H1 (cell line): ENCODE measurements at regions not wholly inside any gene's neighbourhood (a gene's known extent, or its start where the extent isn't known, plus 50 kb on each side); places are given as distances from the start of the nearest gene placed in this dataset.

Experiments used
- CTCF ChIA-PET: fragments of 300-600 bp; sonication (Branson Sonifier 250); formaldehyde crosslinking; loops from one replicate; lab custom pipeline; 2021; ENCODE audit not compliant: partially characterized antibody; lab: Charles Lee
- POLR2A ChIA-PET: fragments of 300-600 bp; sonication (Branson Sonifier 250); formaldehyde crosslinking; loops from one replicate; lab custom pipeline; 2021; ENCODE audit warnings: inconsistent platforms; ENCODE audit not compliant: partially characterized antibody; lab: Charles Lee
- DNase-seq, 2 experiments: peaks; one replicate each; pipeline versions ENCODE4 v3.0.0 to v3.0.0-alpha.2; 2010 to 2022; ENCODE audit warnings: low spot score in 2 of 2, low read depth in 1 of 2, mixed read lengths in 1 of 2
- FAIRE-seq: peaks from 2 replicates; lab custom pipeline; 2011; peaks lifted over from hg19 to GRCh38; lab: Jason Lieb, UNC
- H2AFZ ChIP-seq: 2 replicates; pipeline ENCODE4 v1.8.1; 2012; ENCODE audit warnings: low read length, inconsistent platforms
- H2AK5ac ChIP-seq: 2 replicates; pipeline ENCODE4 v1.6.1; 2013; ENCODE audit warnings: low read depth, low read length
- H2BK120ac ChIP-seq: replicated peaks from 2 replicates; pipeline ENCODE3; 2013; ENCODE audit warnings: low read depth, low read length, inconsistent platforms
- H2BK12ac ChIP-seq: 2 replicates; pipeline ENCODE4 v1.6.1; 2013; ENCODE audit warnings: low read depth, low read length
- H2BK15ac ChIP-seq: 2 replicates; pipeline ENCODE4 v1.6.1; 2013; ENCODE audit warnings: low read length
- H2BK20ac ChIP-seq: 2 replicates; pipeline ENCODE4 v1.6.1; 2013; ENCODE audit warnings: low read length
- H2BK5ac ChIP-seq: 2 replicates; pipeline ENCODE4 v1.6.1; 2013; ENCODE audit warnings: low read depth, low read length
- H3K14ac ChIP-seq: 2 replicates; pipeline ENCODE4 v1.6.1; 2013; ENCODE audit warnings: inconsistent platforms; ENCODE audit not compliant: insufficient read length
- H3K18ac ChIP-seq: 2 replicates; pipeline ENCODE4 v1.6.1; 2013; ENCODE audit warnings: low read length; ENCODE audit errors: extremely low read depth
- H3K23ac ChIP-seq: 2 replicates; pipeline ENCODE4 v1.6.1; 2013; ENCODE audit warnings: inconsistent platforms; ENCODE audit not compliant: insufficient read length
- H3K23me2 ChIP-seq: 2 replicates; pipeline ENCODE4 v1.6.1; 2013; ENCODE audit warnings: low read depth, low read length
- H3K27ac ChIP-seq: 2 replicates; pipeline ENCODE4 v1.6.1; 2011; ENCODE audit warnings: low read depth, low read length, inconsistent platforms
- H3K27me3 ChIP-seq, 4 experiments: replicated peaks in 1 of 4; 1 replicate in 1 of 4; 2 replicates in 3 of 4; pipeline versions ENCODE4 v1.6.1 to v1.8.1; 2011 to 2013; ENCODE audit warnings: low read length in 3 of 4, mild to moderate bottlenecking in 3 of 4, inconsistent platforms in 2 of 4, mixed read lengths in 2 of 4, moderate library complexity in 1 of 4; ENCODE audit not compliant: control insufficient read depth in 3 of 4, insufficient read depth in 3 of 4; ENCODE audit errors: extremely low read depth in 1 of 4
- H3K36me3 ChIP-seq, 4 experiments: 2 replicates each; pipeline versions ENCODE4 v1.6.1 to v1.8.1; 2011 to 2013; ENCODE audit warnings: mild to moderate bottlenecking in 4 of 4, low read length in 3 of 4, moderate library complexity in 2 of 4, control low read depth in 1 of 4, inconsistent platforms in 1 of 4; ENCODE audit not compliant: insufficient read depth in 4 of 4, control insufficient read depth in 2 of 4
- H3K4ac ChIP-seq: replicated peaks from 2 replicates; pipeline ENCODE3; 2013; ENCODE audit warnings: low read length, low read depth, mixed read lengths, inconsistent platforms; ENCODE audit not compliant: insufficient read length
- H3K4me1 ChIP-seq, 4 experiments: replicated peaks in 1 of 4; 1 replicate in 1 of 4; 2 replicates in 3 of 4; pipeline versions ENCODE4 v1.6.1 to v1.8.1; 2011 to 2013; ENCODE audit warnings: low read length in 3 of 4, inconsistent platforms in 2 of 4, mixed read lengths in 1 of 4; ENCODE audit not compliant: insufficient read depth in 4 of 4, control insufficient read depth in 3 of 4
- H3K4me2 ChIP-seq, 2 experiments: 2 replicates each; pipeline versions ENCODE4 v1.6.1 to v1.8.1; 2011 to 2013; ENCODE audit warnings: low read depth in 2 of 2, low read length in 2 of 2, control low read depth in 1 of 2, inconsistent platforms in 1 of 2, mild to moderate bottlenecking in 1 of 2; ENCODE audit not compliant: insufficient read depth in 1 of 2
- H3K4me3 ChIP-seq, 4 experiments: fragments of 200-600, 300-600 bp in 1 of 4; sonication (generic), shearing (Covaris generic), sonication (Bioruptor Twin) in 1 of 4; 2 replicates each; pipeline versions ENCODE4 v1.5.1 to v1.8.1; 2011 to 2016; ENCODE audit warnings: low read length in 4 of 4, low read depth in 3 of 4, control low read depth in 2 of 4, inconsistent platforms in 2 of 4, mild to moderate bottlenecking in 2 of 4, mixed read lengths in 1 of 4, moderate library complexity in 1 of 4; ENCODE audit not compliant: insufficient read depth in 2 of 4; ENCODE audit errors: extremely low read depth in 1 of 4
- H3K56ac ChIP-seq: replicated peaks from 2 replicates; pipeline ENCODE3; 2013; ENCODE audit warnings: low read depth, mild to moderate bottlenecking, mixed read lengths, low read length, inconsistent platforms; ENCODE audit not compliant: insufficient read length
- H3K79me1 ChIP-seq: 2 replicates; pipeline ENCODE4 v1.6.1; 2013; ENCODE audit warnings: low read depth, low read length, control low read depth
- H3K79me2 ChIP-seq, 2 experiments: 2 replicates each; pipeline versions ENCODE4 v1.6.1 to v1.8.1; 2012 to 2013; ENCODE audit warnings: low read length in 2 of 2, mild to moderate bottlenecking in 2 of 2, inconsistent platforms in 1 of 2; ENCODE audit not compliant: insufficient read depth in 2 of 2, control insufficient read depth in 1 of 2
- H3K9ac ChIP-seq, 4 experiments: replicated peaks in 1 of 4; 1 replicate in 1 of 4; 2 replicates in 3 of 4; pipeline versions ENCODE4 v1.6.1 to v1.8.1; 2011 to 2013; ENCODE audit warnings: low read depth in 3 of 4, low read length in 3 of 4, control low read depth in 2 of 4, mild to moderate bottlenecking in 2 of 4, moderate library complexity in 2 of 4, inconsistent platforms in 1 of 4; ENCODE audit errors: extremely low read depth in 1 of 4
- H3K9me3 ChIP-seq, 2 experiments: 2 replicates each; pipeline versions ENCODE4 v1.6.1 to v1.8.1; 2012 to 2013; ENCODE audit warnings: mild to moderate bottlenecking in 2 of 2, moderate library complexity in 2 of 2, control low read depth in 1 of 2, inconsistent platforms in 1 of 2, low read depth in 1 of 2, low read length in 1 of 2, mixed read lengths in 1 of 2; ENCODE audit not compliant: insufficient read depth in 2 of 2
- H4K20me1 ChIP-seq, 2 experiments: replicated peaks in 1 of 2; 2 replicates each; pipeline versions ENCODE3 to v1.8.1; 2011 to 2013; ENCODE audit warnings: inconsistent platforms in 2 of 2, low read length in 2 of 2, mild to moderate bottlenecking in 1 of 2; ENCODE audit not compliant: insufficient read depth in 2 of 2, control insufficient read depth in 1 of 2
- H4K5ac ChIP-seq: 2 replicates; pipeline ENCODE4 v1.6.1; 2013; ENCODE audit warnings: low read length, low read depth, mixed read lengths, inconsistent platforms; ENCODE audit not compliant: insufficient read length
- H4K8ac ChIP-seq: 2 replicates; pipeline ENCODE4 v1.8.0; 2013; ENCODE audit warnings: mild to moderate bottlenecking, moderate library complexity, low read length, inconsistent platforms; ENCODE audit not compliant: insufficient read depth; ENCODE audit errors: extremely low read depth
- H4K91ac ChIP-seq: replicated peaks from 2 replicates; pipeline ENCODE3; 2013; ENCODE audit warnings: low read length, mixed read lengths, inconsistent platforms; ENCODE audit not compliant: insufficient read length

DNA sequence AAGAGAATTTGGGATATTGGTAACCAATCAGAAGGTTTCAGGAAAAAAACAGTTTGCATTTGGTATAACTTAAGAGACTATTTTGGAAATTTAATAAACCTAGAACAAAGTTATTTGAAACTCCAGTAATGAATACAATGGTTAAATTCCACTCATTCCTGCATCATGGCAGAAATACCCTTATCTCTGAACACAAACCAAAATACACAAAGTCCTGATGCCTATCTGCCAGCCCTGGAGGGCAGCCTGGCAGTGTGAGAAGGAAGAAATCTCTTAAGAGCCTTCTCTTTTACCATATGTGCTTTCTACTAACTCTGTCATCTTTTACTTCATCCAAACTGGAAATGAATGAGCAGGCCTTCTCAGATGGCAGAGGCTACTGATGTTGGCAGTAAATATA is 147.1 kb upstream of the LYZL1 start:
- Histone ChIP-seq H4K20me1 (no peaks in the 10 kb centered on the region), H3K23me2 (peaks cover 9% of the 10 kb centered on the region), H3K9me3 (no peaks in the 10 kb centered on the region; a peak in 1 of 4 replicates), H2BK15ac (no peak overlapping the region), H2BK12ac (no peak overlapping the region), H3K27me3 (no peaks in the 10 kb centered on the region), H3K9ac (no peak overlapping the region), H3K4me1 (peaks cover 4 to 15% (median 8%) of the 10 kb centered on the region in 4 experiments; a peak in 4 of 7 replicates), H2BK120ac (no peak overlapping the region), H3K14ac (no peak overlapping the region), H3K27ac (no peak overlapping the region), H4K5ac (peak overlapping the region; percentile 11), H4K91ac (no peak overlapping the region), H3K56ac (no peak overlapping the region), H2AFZ (no peak overlapping the region), H3K4ac (no peak overlapping the region), H2BK5ac (no peak overlapping the region), H3K4me2 (peak overlapping the region in 1 of 2 experiments; percentile 90; a peak in 1 of 4 replicates), H3K23ac (no peak overlapping the region), H3K79me1 (peaks cover 2% of the 10 kb centered on the region; the same call in 1 of the 2 replicates), H2BK20ac (peak overlapping the region; percentile 34; the same call in 1 of the 2 replicates), H3K18ac (no peak overlapping the region; the same call in 1 of the 2 replicates), H3K36me3 (no peaks in the 10 kb centered on the region; a peak in 1 of 8 replicates), H3K4me3 (peak overlapping the region in 1 of 4 experiments; percentile 60; a peak in 1 of 8 replicates), H2AK5ac (no peak overlapping the region), H3K79me2 (no peaks in the 10 kb centered on the region), H4K8ac (no peak overlapping the region)
- FAIRE-seq (no peak), DNase-seq (no peak)
- ChIA-PET POLR2A (interaction anchor here (1.1 to 1.8 kb wide), 5 partner anchors 8 to 117 kb away, joined by 3 to 6 read pairs (median 3); no protein-coding TSS in a partner anchor), CTCF (interaction anchor here (1.3 to 3.2 kb wide), 4 partner anchors 10 to 97 kb away, joined by 4 to 11 read pairs (median 8); no protein-coding TSS in a partner anchor)
